GM12872 (cell line): ENCODE measurements at regions not wholly inside any gene's neighbourhood (a gene's known extent, or its start where the extent isn't known, plus 50 kb on each side); places are given as distances from the start of the nearest gene placed in this dataset.

Source experiments
- TF ChIP-seq, protein P1 (sequence below): IDR thresholded peaks from 3 replicates; pipeline ENCODE4 v1.5.1; 2011; ENCODE audit warnings: low read depth, mild to moderate bottlenecking, low read length, moderate library complexity; ENCODE audit not compliant: insufficient read depth

DNA sequence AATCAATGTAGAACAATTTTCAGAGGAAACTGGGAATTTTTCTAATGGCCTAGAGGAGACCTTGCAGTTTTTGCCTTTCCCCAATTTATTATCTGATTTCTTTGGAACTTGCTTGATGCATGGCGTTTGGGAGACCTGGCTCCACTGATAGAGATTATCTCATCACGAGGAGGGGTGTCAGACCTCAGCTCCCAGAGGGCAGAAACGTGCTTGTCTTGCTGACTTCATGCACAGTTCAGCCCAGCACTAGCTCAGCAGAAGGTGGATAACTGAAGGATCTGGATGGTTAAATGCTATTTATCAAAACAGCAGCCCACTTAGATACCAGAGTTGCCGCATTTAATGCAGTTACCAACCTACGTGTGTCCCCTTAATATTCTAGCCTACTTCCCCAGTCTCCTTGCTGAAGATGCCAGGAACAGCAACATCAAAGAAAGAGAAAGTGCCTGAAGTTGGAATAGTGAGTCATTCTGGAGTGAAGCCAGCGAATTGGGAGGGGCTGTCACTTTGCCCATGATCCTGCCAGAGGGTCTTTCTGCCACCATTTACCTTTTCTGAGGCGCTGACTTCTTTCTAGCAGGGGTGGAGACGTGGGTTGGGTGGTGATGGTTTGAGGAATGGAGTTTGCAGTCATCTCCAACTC, 133.5 kb upstream of the CADM1 start:
- TF ChIP-seq, protein P1, sequence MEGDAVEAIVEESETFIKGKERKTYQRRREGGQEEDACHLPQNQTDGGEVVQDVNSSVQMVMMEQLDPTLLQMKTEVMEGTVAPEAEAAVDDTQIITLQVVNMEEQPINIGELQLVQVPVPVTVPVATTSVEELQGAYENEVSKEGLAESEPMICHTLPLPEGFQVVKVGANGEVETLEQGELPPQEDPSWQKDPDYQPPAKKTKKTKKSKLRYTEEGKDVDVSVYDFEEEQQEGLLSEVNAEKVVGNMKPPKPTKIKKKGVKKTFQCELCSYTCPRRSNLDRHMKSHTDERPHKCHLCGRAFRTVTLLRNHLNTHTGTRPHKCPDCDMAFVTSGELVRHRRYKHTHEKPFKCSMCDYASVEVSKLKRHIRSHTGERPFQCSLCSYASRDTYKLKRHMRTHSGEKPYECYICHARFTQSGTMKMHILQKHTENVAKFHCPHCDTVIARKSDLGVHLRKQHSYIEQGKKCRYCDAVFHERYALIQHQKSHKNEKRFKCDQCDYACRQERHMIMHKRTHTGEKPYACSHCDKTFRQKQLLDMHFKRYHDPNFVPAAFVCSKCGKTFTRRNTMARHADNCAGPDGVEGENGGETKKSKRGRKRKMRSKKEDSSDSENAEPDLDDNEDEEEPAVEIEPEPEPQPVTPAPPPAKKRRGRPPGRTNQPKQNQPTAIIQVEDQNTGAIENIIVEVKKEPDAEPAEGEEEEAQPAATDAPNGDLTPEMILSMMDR, result no peak

DNA sequence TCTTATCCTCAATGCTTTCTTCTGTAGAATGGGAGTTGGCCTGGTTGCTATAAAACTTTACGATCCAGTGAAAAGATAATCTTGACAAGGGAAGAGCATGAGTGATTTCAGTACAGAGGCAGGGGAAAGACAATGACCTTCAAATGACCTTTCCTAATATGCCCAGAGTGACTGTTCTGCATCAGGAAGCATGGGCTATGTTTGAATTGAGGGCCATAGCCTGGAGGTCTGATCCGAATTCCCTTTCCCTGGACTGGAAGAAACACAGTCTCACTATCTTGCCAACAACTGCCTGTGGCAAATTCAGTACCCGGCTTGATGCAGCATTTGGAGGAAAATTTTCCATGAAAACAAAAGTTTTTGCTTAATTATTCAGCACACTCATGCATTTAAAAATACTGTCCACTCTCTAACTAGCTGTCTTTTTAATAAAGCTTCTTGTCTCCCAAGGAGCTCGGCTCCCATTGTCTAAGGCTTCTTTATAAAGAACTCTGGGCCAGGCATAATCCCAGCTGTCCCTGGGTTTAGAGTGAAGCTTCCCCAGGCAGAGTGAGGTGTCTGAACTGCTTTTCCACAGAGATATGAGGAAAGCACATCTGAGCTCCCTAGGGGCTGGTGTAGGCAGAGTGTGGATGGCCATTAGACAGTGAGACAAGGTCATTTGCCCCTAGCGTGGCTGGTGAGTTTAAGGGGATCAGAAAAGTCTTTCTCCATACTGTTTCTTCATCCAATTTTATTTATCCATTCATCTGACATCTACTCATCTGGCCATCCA, 132.7 kb upstream of the CADM1 start:
- TF ChIP-seq, protein P1, result no peak

DNA sequence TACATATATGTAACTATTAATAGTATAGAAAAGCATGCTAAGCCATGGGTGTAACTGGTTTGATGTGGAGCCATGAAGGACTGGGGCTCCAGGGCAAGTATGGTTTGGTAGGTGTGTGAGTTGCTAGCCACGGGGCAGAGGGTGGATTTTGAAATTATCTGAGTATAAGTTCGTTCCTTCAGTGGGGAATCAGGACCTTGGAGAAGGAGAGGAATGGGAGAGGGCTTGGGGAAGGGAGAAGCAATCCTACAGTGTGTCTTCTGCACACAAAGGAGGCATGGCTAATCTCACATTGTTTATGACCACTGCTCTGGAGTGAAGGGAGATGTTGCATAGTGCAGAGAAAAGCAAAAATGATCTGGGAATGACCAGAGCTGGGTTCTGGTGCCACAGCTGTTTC, 127.8 kb upstream of the CADM1 start:
- TF ChIP-seq, protein P1, result no peak

DNA sequence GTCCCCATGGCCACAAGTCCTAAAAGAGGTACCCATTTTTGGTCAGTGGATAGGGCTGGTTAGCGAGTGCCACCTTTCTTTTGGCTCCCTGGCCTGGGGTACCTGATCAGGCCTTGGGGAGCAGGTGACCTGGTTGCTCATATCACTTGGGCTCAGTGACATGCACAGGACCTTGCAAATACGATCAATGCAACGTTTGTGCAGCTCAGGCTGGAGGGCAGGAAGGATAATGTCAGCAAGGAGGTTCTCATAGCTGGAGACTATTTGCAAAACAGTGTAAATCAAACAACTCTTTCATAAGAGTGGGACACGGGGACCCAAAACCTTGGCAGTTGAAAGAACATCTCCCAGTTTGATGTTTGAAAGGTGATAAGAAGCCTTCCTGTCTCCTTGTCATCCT, 127.4 kb upstream of the CADM1 start:
- TF ChIP-seq, protein P1, result no peak

DNA sequence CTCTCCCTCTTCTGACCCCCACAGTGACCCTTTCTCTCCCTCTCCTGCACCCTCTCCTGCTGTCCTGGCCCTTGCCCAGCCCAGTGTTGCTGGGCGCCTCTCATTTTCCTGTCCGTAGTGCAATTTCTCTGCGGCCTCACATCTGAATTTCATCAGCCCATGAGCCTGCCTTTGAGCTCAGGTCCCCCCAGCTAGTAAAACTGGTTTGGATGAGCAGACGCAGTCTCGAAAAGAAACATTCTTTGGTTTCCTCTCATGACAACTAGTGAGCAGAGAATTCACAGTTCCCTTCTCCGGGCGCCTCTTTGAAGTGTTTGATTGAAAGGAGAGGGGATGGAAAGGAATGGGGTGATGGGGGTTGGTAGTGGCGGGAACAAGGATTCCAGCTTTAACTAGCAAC, 126.0 kb upstream of the CADM1 start:
- TF ChIP-seq, protein P1, result no peak

DNA sequence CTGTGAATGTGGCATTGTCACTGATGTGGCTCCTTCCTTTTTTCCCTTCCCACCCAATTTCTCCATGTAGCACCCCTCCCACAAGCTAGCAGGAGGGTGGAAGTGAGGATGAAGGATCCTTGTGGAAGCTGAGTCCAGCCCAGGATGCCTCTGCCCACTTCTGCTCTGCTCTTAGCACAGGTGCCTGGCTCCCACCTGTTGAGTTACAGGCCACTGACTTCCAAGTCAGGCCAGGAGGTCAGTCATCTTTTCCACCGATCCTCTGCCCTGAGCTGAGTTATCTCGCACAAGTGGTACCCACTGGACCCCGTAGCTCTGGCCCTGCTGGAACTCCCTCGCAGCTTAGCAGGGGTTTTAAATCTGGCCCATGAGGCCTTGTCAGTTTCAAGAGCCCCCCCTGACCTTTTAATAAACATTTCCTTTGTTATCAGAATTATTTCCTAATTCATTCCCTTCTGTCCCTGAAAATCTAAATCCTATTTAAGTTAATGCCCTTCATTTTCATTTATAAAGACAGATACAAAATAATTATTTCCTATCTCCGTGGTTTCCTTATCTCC, 125.3 kb upstream of the CADM1 start:
- TF ChIP-seq, protein P1, result no peak

DNA sequence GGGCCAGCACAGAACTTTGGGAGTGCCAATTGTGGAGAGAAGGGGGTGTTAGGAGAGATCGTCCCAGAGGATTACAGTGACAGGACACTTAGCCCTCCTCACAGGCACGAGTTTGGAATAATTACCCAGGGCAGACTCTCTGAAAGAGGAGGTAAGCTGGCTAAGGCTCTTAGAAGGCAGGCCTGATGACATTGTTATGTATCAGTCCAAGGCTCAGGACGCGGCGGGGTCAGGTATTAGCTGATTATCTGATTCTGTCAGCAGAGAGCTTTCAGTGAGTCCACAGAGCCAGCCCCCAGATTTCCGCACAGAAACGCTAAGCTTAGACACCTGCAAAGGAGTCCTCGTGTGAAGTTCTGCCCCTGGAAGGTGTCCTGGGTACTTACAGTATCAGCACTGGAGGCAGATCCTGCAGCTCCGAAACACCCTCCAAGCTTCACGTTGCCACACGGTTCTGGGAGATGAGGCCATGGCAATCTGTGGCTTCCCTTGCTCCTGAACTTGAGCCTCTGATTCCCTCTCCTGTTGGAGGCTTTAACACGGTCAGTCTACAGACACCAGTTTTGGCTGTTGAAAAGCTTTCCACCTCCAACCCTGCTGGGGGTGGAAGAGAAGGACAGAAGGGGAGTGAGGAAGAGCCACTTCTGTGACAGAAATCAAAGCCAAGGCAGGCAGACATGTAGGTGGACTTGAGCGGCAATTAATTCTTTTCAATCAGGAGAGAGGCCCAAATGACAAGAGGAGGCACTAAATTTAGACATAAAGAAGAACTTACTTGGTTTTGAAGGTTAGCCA, 123.6 kb upstream of the CADM1 start:
- TF ChIP-seq, protein P1, result no peak
